ENCODE measurements at regions not wholly inside any gene's neighbourhood (a gene's known extent, or its start where the extent isn't known, plus 50 kb on each side); places are given as distances from the start of the nearest gene placed in this dataset.

DNA sequence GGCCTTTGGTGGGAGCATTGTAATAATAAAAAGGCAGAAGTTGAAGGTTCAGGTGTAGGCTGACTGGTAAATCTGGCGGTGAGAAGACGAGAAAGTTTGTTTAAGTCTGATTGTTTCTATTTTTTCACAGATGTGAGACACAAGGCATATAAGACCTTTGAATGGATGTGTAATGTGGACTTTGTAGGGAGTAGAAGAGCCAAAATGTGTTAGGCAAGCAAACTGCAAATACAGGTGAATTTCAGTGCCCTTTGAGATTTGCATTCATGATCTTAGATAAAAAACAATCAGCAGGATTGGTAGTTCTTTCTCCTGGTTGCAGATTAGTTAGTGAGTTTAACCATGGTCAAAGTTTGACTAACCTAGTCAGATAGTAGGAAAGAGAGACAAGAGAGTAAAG is 238.9 kb downstream of the FRK start:
- H3K79me2 ChIP-seq (replicated peaks; ENCODE audit: insufficient read depth), result no peaks in the 10 kb centered on the region
- TF ChIP-seq, protein P1, sequence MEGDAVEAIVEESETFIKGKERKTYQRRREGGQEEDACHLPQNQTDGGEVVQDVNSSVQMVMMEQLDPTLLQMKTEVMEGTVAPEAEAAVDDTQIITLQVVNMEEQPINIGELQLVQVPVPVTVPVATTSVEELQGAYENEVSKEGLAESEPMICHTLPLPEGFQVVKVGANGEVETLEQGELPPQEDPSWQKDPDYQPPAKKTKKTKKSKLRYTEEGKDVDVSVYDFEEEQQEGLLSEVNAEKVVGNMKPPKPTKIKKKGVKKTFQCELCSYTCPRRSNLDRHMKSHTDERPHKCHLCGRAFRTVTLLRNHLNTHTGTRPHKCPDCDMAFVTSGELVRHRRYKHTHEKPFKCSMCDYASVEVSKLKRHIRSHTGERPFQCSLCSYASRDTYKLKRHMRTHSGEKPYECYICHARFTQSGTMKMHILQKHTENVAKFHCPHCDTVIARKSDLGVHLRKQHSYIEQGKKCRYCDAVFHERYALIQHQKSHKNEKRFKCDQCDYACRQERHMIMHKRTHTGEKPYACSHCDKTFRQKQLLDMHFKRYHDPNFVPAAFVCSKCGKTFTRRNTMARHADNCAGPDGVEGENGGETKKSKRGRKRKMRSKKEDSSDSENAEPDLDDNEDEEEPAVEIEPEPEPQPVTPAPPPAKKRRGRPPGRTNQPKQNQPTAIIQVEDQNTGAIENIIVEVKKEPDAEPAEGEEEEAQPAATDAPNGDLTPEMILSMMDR (conservative IDR thresholded peaks at IDR 0.05; ENCODE audit: low read depth in 2 of 2), result no peak
- TF ChIP-seq JUNB (IDR thresholded peaks at IDR 0.05; ENCODE audit: unreplicated experiment), result no peak
- TF ChIP-seq CREB1 (CRISPR knock-in tag; IDR thresholded peaks at IDR 0.05; ENCODE audit: low read depth), result no peak
- TF ChIP-seq STAT1 (IDR thresholded peaks at IDR 0.05; ENCODE audit: unreplicated experiment), result no peak
- TF ChIP-seq EZH2 (IDR thresholded peaks at IDR 0.05; ENCODE audit: low read depth, unreplicated experiment), result no peak
- TF ChIP-seq ZNF114 (CRISPR knock-in tag; IDR thresholded peaks at IDR 0.05), result no peak
- TF ChIP-seq POLR2AphosphoS5 (IDR thresholded peaks at IDR 0.05; ENCODE audit: low read depth), result no peak
- TF ChIP-seq, protein P2, sequence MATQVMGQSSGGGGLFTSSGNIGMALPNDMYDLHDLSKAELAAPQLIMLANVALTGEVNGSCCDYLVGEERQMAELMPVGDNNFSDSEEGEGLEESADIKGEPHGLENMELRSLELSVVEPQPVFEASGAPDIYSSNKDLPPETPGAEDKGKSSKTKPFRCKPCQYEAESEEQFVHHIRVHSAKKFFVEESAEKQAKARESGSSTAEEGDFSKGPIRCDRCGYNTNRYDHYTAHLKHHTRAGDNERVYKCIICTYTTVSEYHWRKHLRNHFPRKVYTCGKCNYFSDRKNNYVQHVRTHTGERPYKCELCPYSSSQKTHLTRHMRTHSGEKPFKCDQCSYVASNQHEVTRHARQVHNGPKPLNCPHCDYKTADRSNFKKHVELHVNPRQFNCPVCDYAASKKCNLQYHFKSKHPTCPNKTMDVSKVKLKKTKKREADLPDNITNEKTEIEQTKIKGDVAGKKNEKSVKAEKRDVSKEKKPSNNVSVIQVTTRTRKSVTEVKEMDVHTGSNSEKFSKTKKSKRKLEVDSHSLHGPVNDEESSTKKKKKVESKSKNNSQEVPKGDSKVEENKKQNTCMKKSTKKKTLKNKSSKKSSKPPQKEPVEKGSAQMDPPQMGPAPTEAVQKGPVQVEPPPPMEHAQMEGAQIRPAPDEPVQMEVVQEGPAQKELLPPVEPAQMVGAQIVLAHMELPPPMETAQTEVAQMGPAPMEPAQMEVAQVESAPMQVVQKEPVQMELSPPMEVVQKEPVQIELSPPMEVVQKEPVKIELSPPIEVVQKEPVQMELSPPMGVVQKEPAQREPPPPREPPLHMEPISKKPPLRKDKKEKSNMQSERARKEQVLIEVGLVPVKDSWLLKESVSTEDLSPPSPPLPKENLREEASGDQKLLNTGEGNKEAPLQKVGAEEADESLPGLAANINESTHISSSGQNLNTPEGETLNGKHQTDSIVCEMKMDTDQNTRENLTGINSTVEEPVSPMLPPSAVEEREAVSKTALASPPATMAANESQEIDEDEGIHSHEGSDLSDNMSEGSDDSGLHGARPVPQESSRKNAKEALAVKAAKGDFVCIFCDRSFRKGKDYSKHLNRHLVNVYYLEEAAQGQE (IDR thresholded peaks at IDR 0.05; ENCODE audit: unreplicated experiment), result no peak
- H4K20me1 ChIP-seq (replicated peaks; ENCODE audit: insufficient read depth), result no peaks in the 10 kb centered on the region
- Mint-ChIP-seq H3K27ac (no peak overlapping the region), H3K27me3 (ENCODE audit: insufficient read depth, low read depth, poor library complexity) (no peaks in the 10 kb centered on the region), H3K4me1 (peaks cover 11% of the 10 kb centered on the region), H3K4me3 (no peak overlapping the region), H3K9me3 (peaks cover 5% of the 10 kb centered on the region; the same call in 1 of the 3 replicates), H3K36me3 (ENCODE audit: low read depth) (no peaks in the 10 kb centered on the region)
- DNase-seq (ENCODE audit: low spot score) (no peak), ATAC-seq (no peak)
- H2AFZ ChIP-seq, result no peak overlapping the region
- H3K4me3 ChIP-seq, result no peak overlapping the region
- no peak overlapping the region for H3K4me2 ChIP-seq
- H3K9me2 ChIP-seq (ENCODE audit: insufficient read depth), result no peaks in the 10 kb centered on the region
- H3K36me3 ChIP-seq (ENCODE audit: insufficient read depth), result no peaks in the 10 kb centered on the region
- H3F3A ChIP-seq (replicated peaks; ENCODE audit: low read depth), result no peaks in the 10 kb centered on the region
- H3K27me3 ChIP-seq (ENCODE audit: insufficient read depth), result no peaks in the 10 kb centered on the region
- H3K27ac ChIP-seq (ENCODE audit: low read depth), result no peak overlapping the region
- H3K4me1 ChIP-seq (ENCODE audit: insufficient read depth), result no peaks in the 10 kb centered on the region

DNA sequence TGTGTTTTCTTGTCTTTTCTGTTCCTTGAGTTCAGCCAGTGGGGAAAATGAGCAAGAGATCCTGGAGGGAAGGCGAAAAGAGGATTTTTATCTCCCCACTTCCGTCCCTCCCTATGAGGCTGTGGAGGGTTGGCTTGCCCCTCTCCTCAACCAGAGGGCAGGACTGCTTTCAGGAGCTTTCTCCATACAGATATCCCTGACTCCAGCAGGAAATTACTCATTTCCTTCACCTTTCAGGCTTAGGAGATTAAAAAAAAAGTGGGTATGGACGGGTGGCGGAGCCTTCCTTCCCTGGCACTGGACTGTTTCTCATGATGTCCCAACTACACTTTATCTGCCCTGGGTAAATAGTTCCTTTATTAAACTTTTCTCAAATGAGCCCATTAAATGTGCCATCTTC is 241.2 kb downstream of the FRK start:
- Mint-ChIP-seq H3K4me3 (no peak overlapping the region), H3K4me1 (peaks cover 11% of the 10 kb centered on the region), H3K36me3 (ENCODE audit: low read depth) (no peaks in the 10 kb centered on the region), H3K27me3 (ENCODE audit: insufficient read depth, low read depth, poor library complexity) (no peaks in the 10 kb centered on the region), H3K9me3 (peaks cover 5% of the 10 kb centered on the region; the same call in 1 of the 3 replicates), H3K27ac (no peak overlapping the region)
- Histone ChIP-seq H3K79me2 (replicated peaks; ENCODE audit: insufficient read depth) (no peaks in the 10 kb centered on the region), H3K4me2 (no peak overlapping the region), H2AFZ (no peak overlapping the region), H3K4me1 (ENCODE audit: insufficient read depth) (no peaks in the 10 kb centered on the region), H3F3A (replicated peaks; ENCODE audit: low read depth) (no peaks in the 10 kb centered on the region), H3K9me2 (ENCODE audit: insufficient read depth) (no peaks in the 10 kb centered on the region), H3K36me3 (ENCODE audit: insufficient read depth) (no peaks in the 10 kb centered on the region), H3K27me3 (ENCODE audit: insufficient read depth) (no peaks in the 10 kb centered on the region), H4K20me1 (replicated peaks; ENCODE audit: insufficient read depth) (no peaks in the 10 kb centered on the region), H3K27ac (ENCODE audit: low read depth) (no peak overlapping the region), H3K4me3 (no peak overlapping the region)
- DNase-seq (ENCODE audit: low spot score), result no peak
- no peak for ATAC-seq
- TF ChIP-seq, protein P1 (conservative IDR thresholded peaks at IDR 0.05; ENCODE audit: low read depth in 2 of 2), result no peak
- TF ChIP-seq NANOG (IDR thresholded peaks at IDR 0.05; ENCODE audit: borderline replicate concordance) (no peak), STAT1 (IDR thresholded peaks at IDR 0.05; ENCODE audit: unreplicated experiment) (no peak), EZH2 (IDR thresholded peaks at IDR 0.05; ENCODE audit: low read depth, unreplicated experiment) (no peak), ZNF114 (CRISPR knock-in tag; IDR thresholded peaks at IDR 0.05) (no peak), JUNB (IDR thresholded peaks at IDR 0.05; ENCODE audit: unreplicated experiment) (no peak), CREB1 (CRISPR knock-in tag; IDR thresholded peaks at IDR 0.05; ENCODE audit: low read depth) (no peak), ZNF331 (CRISPR knock-in tag; IDR thresholded peaks at IDR 0.05; ENCODE audit: low read depth) (no peak), EZH2phosphoT487 (IDR thresholded peaks at IDR 0.05; ENCODE audit: unreplicated experiment) (no peak)
- TF ChIP-seq, protein P3, sequence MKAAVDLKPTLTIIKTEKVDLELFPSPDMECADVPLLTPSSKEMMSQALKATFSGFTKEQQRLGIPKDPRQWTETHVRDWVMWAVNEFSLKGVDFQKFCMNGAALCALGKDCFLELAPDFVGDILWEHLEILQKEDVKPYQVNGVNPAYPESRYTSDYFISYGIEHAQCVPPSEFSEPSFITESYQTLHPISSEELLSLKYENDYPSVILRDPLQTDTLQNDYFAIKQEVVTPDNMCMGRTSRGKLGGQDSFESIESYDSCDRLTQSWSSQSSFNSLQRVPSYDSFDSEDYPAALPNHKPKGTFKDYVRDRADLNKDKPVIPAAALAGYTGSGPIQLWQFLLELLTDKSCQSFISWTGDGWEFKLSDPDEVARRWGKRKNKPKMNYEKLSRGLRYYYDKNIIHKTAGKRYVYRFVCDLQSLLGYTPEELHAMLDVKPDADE (IDR thresholded peaks at IDR 0.05), result no peak
- TF ChIP-seq, protein P2 (IDR thresholded peaks at IDR 0.05; ENCODE audit: unreplicated experiment), result no peak

All from GM23338 (cell line).